ENCODE measurements at regions not wholly inside any gene's neighbourhood (a gene's known extent, or its start where the extent isn't known, plus 50 kb on each side); places are given as distances from the start of the nearest gene placed in this dataset.

- TF ChIP-seq REST (IDR thresholded peaks at IDR 0.05; ENCODE audit: low read depth) (no peak), POLR2A (IDR thresholded peaks at IDR 0.05; ENCODE audit: borderline replicate concordance, extremely low read depth, insufficient read depth, insufficient read length) (no peak), POLR2AphosphoS5 (IDR thresholded peaks at IDR 0.05; ENCODE audit: low read depth, low read length) (no peak)
These were observed 137.6 kb upstream of the TEX13D start (continued) for GRCh38 chrX:124194901-124195300.

- H3K27ac ChIP-seq (ENCODE audit: low read depth, low read length), result no peak overlapping the region
- no peaks in the 10 kb centered on the region for H3K9me3 ChIP-seq (ENCODE audit: control insufficient read depth in 1 of 2, insufficient read depth in 1 of 2, low read depth in 1 of 2, low read length in 2 of 2)
- no peak overlapping the region for H3K4me3 ChIP-seq (replicated peaks in 1 of 2; ENCODE audit: low read depth in 1 of 2, low read length in 2 of 2)
- no peaks in the 10 kb centered on the region for H3K27me3 ChIP-seq (ENCODE audit: insufficient read depth, low read length)
- H3K36me3 ChIP-seq (ENCODE audit: control insufficient read depth in 1 of 2, insufficient read depth in 2 of 2, low read length in 2 of 2), result no peaks in the 10 kb centered on the region
- no TSS peak for BruUV-seq (replicated peaks)
- CTCF ChIA-PET, result no interaction called here
- no peak overlapping the region for H3K4me2 ChIP-seq (ENCODE audit: low read length)
- RAD21 ChIA-PET (ENCODE audit: low non-redundant PET in 1 of 2, low total read pairs in 2 of 2, uncharacterized antibody in 2 of 2, unreplicated experiment in 2 of 2), result no interaction called here
- DNase-seq (ENCODE audit: low read depth, low spot score) (no peak), ATAC-seq (no peak)
- intact Hi-C loops (cut with micrococcal nuclease), result no loop called here
- no peaks in the 10 kb centered on the region for H3K4me1 ChIP-seq (ENCODE audit: control insufficient read depth in 1 of 2, insufficient read depth in 2 of 2, low read length in 2 of 2)
- no peaks in the 10 kb centered on the region for H3K9me2 ChIP-seq (ENCODE audit: insufficient read depth)
- no peaks in the 10 kb centered on the region for H4K20me1 ChIP-seq (ENCODE audit: insufficient read depth)
- POLR2A ChIA-PET, result no interaction called here
- H3K9ac ChIP-seq (ENCODE audit: low read length), result no peak overlapping the region
- H3K79me2 ChIP-seq (ENCODE audit: insufficient read depth, low read length), result no peaks in the 10 kb centered on the region
- H2AFZ ChIP-seq (ENCODE audit: low read depth, low read length, poor library complexity, severe bottlenecking), result no peak overlapping the region
- TF ChIP-seq CEBPB (IDR thresholded peaks at IDR 0.05; ENCODE audit: low read depth), result no peak
- no peak for TF ChIP-seq ATF3 (IDR thresholded peaks at IDR 0.05)
- TF ChIP-seq SP1 (IDR thresholded peaks at IDR 0.05; ENCODE audit: low read depth), result no peak
- TF ChIP-seq JUND (IDR thresholded peaks at IDR 0.05), result no peak
- no peak for TF ChIP-seq POLR2AphosphoS5 (IDR thresholded peaks at IDR 0.05; ENCODE audit: low read depth, low read length)
- no peak for TF ChIP-seq RAD21 (IDR thresholded peaks at IDR 0.05; ENCODE audit: low read depth)
- no peak for TF ChIP-seq POLR2A (IDR thresholded peaks at IDR 0.05; ENCODE audit: borderline replicate concordance, extremely low read depth, insufficient read depth, insufficient read length)
- TF ChIP-seq ZBTB33 (IDR thresholded peaks at IDR 0.05; ENCODE audit: extremely low read depth, insufficient replicate concordance, low read length), result no peak
- no peak for TF ChIP-seq ZFX (IDR thresholded peaks at IDR 0.05)
- no peak for TF ChIP-seq EGR1 (IDR thresholded peaks at IDR 0.05; ENCODE audit: low read depth)
- no peak for TF ChIP-seq TCF7L2 (IDR thresholded peaks at IDR 0.05; ENCODE audit: borderline replicate concordance, extremely low read depth, insufficient read depth, insufficient read length)
- TF ChIP-seq MAX (IDR thresholded peaks at IDR 0.05), result no peak
- TF ChIP-seq REST (IDR thresholded peaks at IDR 0.05; ENCODE audit: low read depth), result no peak
- no peak for TF ChIP-seq SRF (IDR thresholded peaks at IDR 0.05; ENCODE audit: low read depth)
- no peak for TF ChIP-seq EZH2 (IDR thresholded peaks at IDR 0.05)
- TF ChIP-seq CBX3 (IDR thresholded peaks at IDR 0.05; ENCODE audit: low read depth), result no peak
- TF ChIP-seq ELF1 (IDR thresholded peaks at IDR 0.05; ENCODE audit: borderline replicate concordance, low read depth), result no peak
- no peak for TF ChIP-seq ZNF274 (IDR thresholded peaks at IDR 0.05; ENCODE audit: low read depth, low read length)
These were observed 129.1 kb upstream of the TEX13D start for GRCh38 chrX:124203311-124203710.
